IMR-90 (cell line): ENCODE measurements at regions not wholly inside any gene's neighbourhood (a gene's known extent, or its start where the extent isn't known, plus 50 kb on each side); places are given as distances from the start of the nearest gene placed in this dataset.

Experiments
- ATAC-seq: fragments of 200-7000 bp; cut with Tn5 transposase; 2 replicates; pipeline ENCODE4 v1.9.1; 2020; ENCODE audit warnings: low read depth, mild to moderate bottlenecking, moderate library complexity
- BruUV-seq: library from RNA; stranded (reverse); fragments of 400-500 nt; replicated peaks from 2 replicates; lab custom pipeline; 2021; lab: Mats Ljungman, UMichigan
- CTCF ChIA-PET: fragments of 300-600 bp; formaldehyde crosslinking; extraction: SDS; loops from one replicate; lab custom pipeline; 2021; ENCODE audit warnings: antibody characterized with exemption; lab: Yijun Ruan, JAX
- POLR2A ChIA-PET: fragments of 300-600 bp; sonication (Branson Sonifier 250); formaldehyde crosslinking; loops from one replicate; lab custom pipeline; 2022; ENCODE audit warnings: antibody characterized with exemption; ENCODE audit not compliant: unreplicated experiment; lab: Charles Lee
- DNase-seq: peaks from one replicate; pipeline ENCODE4 v3.0.0; 2013
- H2AFZ ChIP-seq: replicated peaks from 2 replicates; pipeline ENCODE3; 2013; ENCODE audit warnings: low read length, mild to moderate bottlenecking; ENCODE audit not compliant: poor library complexity
- H2AK5ac ChIP-seq: 2 replicates; pipeline ENCODE4 v1.6.1; 2013; ENCODE audit warnings: low read depth, low read length, inconsistent platforms
- H2AK9ac ChIP-seq: replicated peaks from 2 replicates; pipeline ENCODE3; 2013; ENCODE audit warnings: mild to moderate bottlenecking, low read depth, low read length, moderate library complexity; ENCODE audit not compliant: poor library complexity
- H2BK120ac ChIP-seq: 2 replicates; pipeline ENCODE4 v1.6.1; 2013; ENCODE audit warnings: low read depth, low read length, inconsistent platforms
- H2BK15ac ChIP-seq: 3 replicates; pipeline ENCODE4 v1.6.1; 2013; ENCODE audit warnings: low read depth, low read length, inconsistent platforms
- H2BK20ac ChIP-seq: 2 replicates; pipeline ENCODE4 v1.6.1; 2013; ENCODE audit warnings: low read depth, mild to moderate bottlenecking, inconsistent platforms, low read length, moderate library complexity
- H2BK5ac ChIP-seq: 2 replicates; pipeline ENCODE4 v1.6.1; 2013; ENCODE audit warnings: mild to moderate bottlenecking, low read depth, low read length, inconsistent platforms; ENCODE audit not compliant: poor library complexity, severe bottlenecking
- H3K14ac ChIP-seq: replicated peaks from 2 replicates; pipeline ENCODE4 v1.6.1; 2013; ENCODE audit warnings: low read depth, low read length, inconsistent platforms
- H3K18ac ChIP-seq: 2 replicates; pipeline ENCODE4 v1.6.1; 2013; ENCODE audit warnings: low read depth, low read length, control low read depth
- H3K23ac ChIP-seq: 2 replicates; pipeline ENCODE4 v1.6.1; 2013; ENCODE audit warnings: low read depth, low read length, inconsistent platforms
- H3K27ac ChIP-seq: 2 replicates; pipeline ENCODE4 v1.5.1; 2013; ENCODE audit warnings: mild to moderate bottlenecking, control low read depth, low read length; ENCODE audit not compliant: insufficient read depth
- H3K27me3 ChIP-seq: 2 replicates; pipeline ENCODE4 v1.6.1; 2013; ENCODE audit warnings: low read length; ENCODE audit not compliant: control insufficient read depth, insufficient read depth
- H3K36me3 ChIP-seq: 2 replicates; pipeline ENCODE4 v1.6.1; 2013; ENCODE audit warnings: low read length, mixed read lengths; ENCODE audit not compliant: control insufficient read depth, insufficient read depth
- H3K4ac ChIP-seq: 2 replicates; pipeline ENCODE4 v1.6.1; 2013; ENCODE audit warnings: low read depth, low read length, inconsistent platforms
- H3K4me1 ChIP-seq: 2 replicates; pipeline ENCODE4 v1.6.1; 2013; ENCODE audit warnings: low read length, mixed read lengths; ENCODE audit not compliant: control insufficient read depth, insufficient read depth
- H3K4me2 ChIP-seq: 2 replicates; pipeline ENCODE4 v1.6.1; 2013; ENCODE audit warnings: low read depth, mild to moderate bottlenecking, control low read depth, low read length, moderate library complexity
- H3K4me3 ChIP-seq: 2 replicates; pipeline ENCODE4 v1.5.1; 2013; ENCODE audit warnings: low read depth, mild to moderate bottlenecking, control low read depth, low read length, moderate library complexity; ENCODE audit not compliant: insufficient read depth
- H3K56ac ChIP-seq: 2 replicates; pipeline ENCODE4 v1.6.1; 2013; ENCODE audit warnings: low read length, inconsistent platforms; ENCODE audit not compliant: insufficient read depth; ENCODE audit errors: extremely low read depth
- H3K79me1 ChIP-seq, 2 experiments: 2 replicates each; pipeline ENCODE4 v1.6.1; 2013; ENCODE audit warnings: low read length in 2 of 2, inconsistent platforms in 1 of 2, low read depth in 1 of 2
- H3K9ac ChIP-seq: 2 replicates; pipeline ENCODE4 v1.6.1; 2013; ENCODE audit warnings: low read depth, low read length, control low read depth
- H3K9me1 ChIP-seq: 2 replicates; pipeline ENCODE4 v1.6.1; 2013; ENCODE audit warnings: low read length, inconsistent platforms; ENCODE audit not compliant: insufficient read depth
- H3K9me3 ChIP-seq: 2 replicates; pipeline ENCODE4 v1.6.1; 2013; ENCODE audit warnings: low read length; ENCODE audit not compliant: control insufficient read depth, insufficient read depth
- H4K20me1 ChIP-seq: 2 replicates; pipeline ENCODE4 v1.6.1; 2013; ENCODE audit warnings: low read length, inconsistent platforms; ENCODE audit not compliant: insufficient read depth
- H4K5ac ChIP-seq: 2 replicates; pipeline ENCODE4 v1.6.1; 2013; ENCODE audit warnings: mild to moderate bottlenecking, low read depth, low read length, control low read depth
- H4K8ac ChIP-seq, 2 experiments: 2 replicates each; pipeline ENCODE4 v1.6.1; 2013; ENCODE audit warnings: low read depth in 2 of 2, low read length in 2 of 2, control low read depth in 1 of 2, inconsistent platforms in 1 of 2
- H4K91ac ChIP-seq: 2 replicates; pipeline ENCODE4 v1.6.1; 2013; ENCODE audit warnings: low read depth, low read length, inconsistent platforms; ENCODE audit not compliant: insufficient read depth
- RFX5 ChIP-seq: IDR thresholded peaks from 2 replicates; pipeline ENCODE4 v1.8.0; 2012; ENCODE audit warnings: low read depth, mild to moderate bottlenecking, low read length, moderate library complexity
- WGBS, 2 experiments: methylation state at CpG; one replicate each; pipeline versions ENCODE4 v1.1.5 to v1.1.7; 2013; ENCODE audit warnings: missing lambda C conversion rate in 2 of 2; ENCODE audit not compliant: insufficient read length in 1 of 2; ENCODE audit errors: extremely low coverage in 2 of 2; 5-methylcytosine and 5-hydroxymethylcytosine counted together
- dilution Hi-C: fragments of 300-500 bp; cut with HindIII; formaldehyde crosslinking; loops from one replicate; pipeline ENCODE4 v1.14.3; 2018; ENCODE audit warnings: low sequenced_read_pairs; ENCODE audit not compliant: unreplicated experiment
- in situ Hi-C: fragments of 300-500 bp; cut with MboI; formaldehyde crosslinking; loops from 3 replicates; pipeline ENCODE4 v1.14.3; 2019; ENCODE audit warnings: low sequenced_read_pairs, inconsistent platforms, mixed read lengths
- intact Hi-C: fragments of 100-400 bp; cut with micrococcal nuclease; formaldehyde crosslinking; loops from 2 replicates; pipeline ENCODE4 v1.10.0; 2022

DNA sequence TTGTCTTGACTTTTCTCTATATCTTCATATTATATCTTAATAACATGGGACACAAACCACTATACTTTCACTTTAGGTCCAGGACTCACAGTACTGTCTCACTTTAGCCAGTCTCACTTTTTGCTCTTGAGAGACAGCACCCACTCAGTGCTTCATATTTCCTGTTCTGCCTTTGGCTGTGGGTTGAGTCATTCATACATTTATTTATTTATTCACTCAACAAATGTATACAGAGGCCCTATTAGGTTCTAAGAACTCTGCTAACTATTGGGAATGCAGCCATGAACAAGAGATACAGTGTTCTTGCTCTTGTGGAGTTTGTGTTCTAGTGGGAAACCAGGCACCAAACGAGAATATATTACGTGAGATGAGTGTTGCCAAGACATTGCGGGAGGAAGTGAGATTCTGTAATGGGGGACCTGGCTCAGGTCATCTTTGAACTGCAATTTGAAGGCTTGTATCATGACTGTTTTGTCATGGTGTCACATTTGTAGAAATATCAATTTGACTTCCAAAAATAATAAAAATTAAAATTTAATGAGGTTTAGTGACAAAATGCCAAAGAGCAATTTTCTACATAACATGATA, 190.1 kb downstream of the SDHAF3 start:
- Histone ChIP-seq H2BK20ac (no peak overlapping the region), H3K9ac (no peak overlapping the region), H4K91ac (no peak overlapping the region), H3K27ac (no peak overlapping the region), H2AK5ac (no peak overlapping the region), H3K4ac (no peak overlapping the region), H3K27me3 (no peaks in the 10 kb centered on the region), H2BK15ac (no peak overlapping the region), H3K79me1 (no peaks in the 10 kb centered on the region), H3K9me3 (no peaks in the 10 kb centered on the region), H3K56ac (no peak overlapping the region), H3K36me3 (no peaks in the 10 kb centered on the region), H4K8ac (no peak overlapping the region), H3K9me1 (no peaks in the 10 kb centered on the region), H4K5ac (no peak overlapping the region), H3K14ac (no peak overlapping the region), H2BK120ac (no peak overlapping the region), H4K20me1 (no peaks in the 10 kb centered on the region), H3K18ac (no peak overlapping the region), H3K23ac (no peak overlapping the region), H3K4me1 (no peaks in the 10 kb centered on the region), H2AK9ac (no peak overlapping the region), H2BK5ac (no peak overlapping the region), H3K4me2 (no peak overlapping the region), H2AFZ (no peak overlapping the region), H3K4me3 (no peak overlapping the region)
- ATAC-seq: no peak
- dilution Hi-C loops (no loop called here), intact Hi-C loops (no loop called here), in situ Hi-C loops (no loop called here)
- peak; percentile 0 for DNase-seq
- ChIA-PET POLR2A (no interaction called here), CTCF (no interaction called here)
- BruUV-seq: no TSS peak
- WGBS, 2 experiments: 17% methylated on average over 1 of the region's 3 CpGs; no CpG with 5 or more reads in 1 of the 2 experiments
- no peak for TF ChIP-seq RFX5
